SK-N-SH (cell line): ENCODE measurements at regions not wholly inside any gene's neighbourhood (a gene's known extent, or its start where the extent isn't known, plus 50 kb on each side); places are given as distances from the start of the nearest gene placed in this dataset.
"Not testable (repeated sequence)": the region's sequence is repeated elsewhere in the genome, so short reads cannot be mapped to it uniquely, and the experiment has no call there.

ENCODE experiments used
- CTCF ChIA-PET: fragments of 300-600, 350-600 bp; formaldehyde crosslinking; extraction: SDS; loops from one replicate; lab custom pipeline; 2021; lab: Yijun Ruan, JAX
- POLR2A ChIA-PET: fragments of 350-600 bp; sonication (Branson Sonifier 250); formaldehyde crosslinking; extraction: SDS; loops from one replicate; lab custom pipeline; 2020; ENCODE audit warnings: antibody characterized with exemption, inconsistent platforms; lab: Yijun Ruan, JAX
- DNase-seq: peaks from one replicate; pipeline ENCODE4 v3.0.0; 2012
- H2AFZ ChIP-seq: fragments of 200-600 bp; sonication (generic); 2 replicates; pipeline ENCODE4 v1.8.1; 2016; ENCODE audit warnings: antibody characterized with exemption, mild to moderate bottlenecking, low read depth
- H3F3A ChIP-seq: fragments of 200-600 bp; sonication (generic); replicated peaks from 2 replicates; pipeline ENCODE3; 2016; ENCODE audit warnings: antibody characterized with exemption, mild to moderate bottlenecking; ENCODE audit not compliant: insufficient read depth
- H3K27ac ChIP-seq, 2 experiments: fragments of 200-500 bp in 1 of 2; fragments of 200-600 bp in 1 of 2; sonication (Bioruptor generic) in 1 of 2; sonication (generic), shearing (Covaris generic) in 1 of 2; 2 replicates each; pipeline versions ENCODE4 v1.5.1 to v1.6.1; 2014 to 2016; ENCODE audit warnings: low read depth in 2 of 2, inconsistent platforms in 1 of 2, low read length in 1 of 2, mild to moderate bottlenecking in 1 of 2, mixed read lengths in 1 of 2
- H3K27me3 ChIP-seq: fragments of 200-600 bp; sonication (generic), shearing (Covaris generic); 2 replicates; pipeline ENCODE4 v1.6.1; 2016; ENCODE audit warnings: mixed run types; ENCODE audit not compliant: insufficient read depth
- H3K36me3 ChIP-seq, 2 experiments: fragments of 200-500 bp in 1 of 2; fragments of 200-600 bp in 1 of 2; sonication (Bioruptor generic) in 1 of 2; sonication (generic) in 1 of 2; replicated peaks in 1 of 2; 2 replicates each; pipeline versions ENCODE3 to v1.5.1; 2014 to 2016; ENCODE audit warnings: low read length in 1 of 2, mild to moderate bottlenecking in 1 of 2; ENCODE audit not compliant: insufficient read depth in 2 of 2, control insufficient read depth in 1 of 2
- H3K4me1 ChIP-seq, 2 experiments: fragments of 200-500 bp in 1 of 2; fragments of 200-600 bp in 1 of 2; sonication (Bioruptor generic) in 1 of 2; sonication (generic), shearing (Covaris generic) in 1 of 2; 2 replicates each; pipeline versions ENCODE4 v1.5.1 to v1.6.1; 2014 to 2016; ENCODE audit warnings: low read depth in 1 of 2, low read length in 1 of 2, mixed run types in 1 of 2; ENCODE audit not compliant: insufficient read depth in 2 of 2, control insufficient read depth in 1 of 2
- H3K4me2 ChIP-seq: fragments of 200-600 bp; sonication (generic), shearing (Covaris generic); 2 replicates; pipeline ENCODE4 v1.6.1; 2017; ENCODE audit warnings: mixed run types
- H3K4me3 ChIP-seq, 2 experiments: fragments of 200-500 bp in 1 of 2; fragments of 200-600 bp in 1 of 2; sonication (Bioruptor generic) in 1 of 2; sonication (generic), shearing (Covaris generic) in 1 of 2; 2 replicates each; pipeline versions ENCODE4 v1.5.1 to v1.8.1; 2014 to 2016; ENCODE audit warnings: low read depth in 2 of 2, inconsistent platforms in 1 of 2, low read length in 1 of 2, mild to moderate bottlenecking in 1 of 2, mixed read lengths in 1 of 2, moderate library complexity in 1 of 2
- H3K79me2 ChIP-seq: fragments of 200-600 bp; sonication (generic); 2 replicates; pipeline ENCODE4 v1.8.1; 2017; ENCODE audit warnings: mild to moderate bottlenecking; ENCODE audit not compliant: insufficient read depth
- H3K9ac ChIP-seq: fragments of 200-600 bp; sonication (generic); 2 replicates; pipeline ENCODE4 v1.6.1; 2017; ENCODE audit warnings: mixed run types
- H3K9me2 ChIP-seq: fragments of 200-600 bp; sonication (generic); 2 replicates; pipeline ENCODE4 v1.6.1; 2017; ENCODE audit warnings: mixed run types
- H3K9me3 ChIP-seq: fragments of 200-600 bp; sonication (generic); 2 replicates; pipeline ENCODE4 v1.6.1; 2017; ENCODE audit warnings: mixed run types, mild to moderate bottlenecking, moderate library complexity
- H4K20me1 ChIP-seq: fragments of 200-600 bp; sonication (generic); 2 replicates; pipeline ENCODE4 v1.6.1; 2017; ENCODE audit warnings: mild to moderate bottlenecking, mixed run types; ENCODE audit not compliant: insufficient read depth
- CHD2 ChIP-seq: fragments of 150-350 bp; IDR thresholded peaks from 2 replicates; pipeline ENCODE4 v1.6.1; 2018; ENCODE audit warnings: low read length; ENCODE audit not compliant: partially characterized antibody
- EZH2phosphoT487 ChIP-seq: fragments of 200-600 bp; sonication (generic); IDR thresholded peaks from 2 replicates; pipeline ENCODE4 v1.6.1; 2017; ENCODE audit warnings: low read depth, mixed run types, mild to moderate bottlenecking, antibody characterized with exemption, moderate library complexity, borderline replicate concordance
- FOSL2 ChIP-seq: IDR thresholded peaks from 2 replicates; pipeline ENCODE4 v1.4.0; 2012; ENCODE audit warnings: low read depth, mild to moderate bottlenecking, moderate library complexity, borderline replicate concordance
- FOXM1 ChIP-seq: IDR thresholded peaks from 2 replicates; pipeline ENCODE4 v1.4.0; 2012; ENCODE audit warnings: low read depth, mild to moderate bottlenecking
- MEF2A ChIP-seq: IDR thresholded peaks from 2 replicates; pipeline ENCODE4 v1.4.0; 2012; ENCODE audit warnings: low read depth, borderline replicate concordance
- RAD21 ChIP-seq: IDR thresholded peaks from 2 replicates; pipeline ENCODE4 v1.6.1; 2012; ENCODE audit warnings: mild to moderate bottlenecking, low read length
- RXRA ChIP-seq: IDR thresholded peaks from 2 replicates; pipeline ENCODE4 v1.4.0; 2012; ENCODE audit warnings: low read depth, mild to moderate bottlenecking, borderline replicate concordance
- WGBS: methylation state at CpG from one replicate; pipeline ENCODE4 v1.1.6; 2017; ENCODE audit warnings: low lambda C conversion rate; 5-methylcytosine and 5-hydroxymethylcytosine counted together
- TF ChIP-seq, protein P1 (sequence below): IDR thresholded peaks from 2 replicates; pipeline ENCODE4 v1.4.0; 2012; ENCODE audit warnings: low read depth
- TF ChIP-seq, protein P2 (sequence below): IDR thresholded peaks from 2 replicates; pipeline ENCODE4 v1.4.0; 2012; ENCODE audit warnings: low read depth, borderline replicate concordance
- TF ChIP-seq, protein P3 (sequence below): fragments of 150-350 bp; IDR thresholded peaks from 2 replicates; pipeline ENCODE4 v1.6.1; 2017; ENCODE audit warnings: antibody characterized with exemption, low read length, low read depth, borderline replicate concordance

DNA sequence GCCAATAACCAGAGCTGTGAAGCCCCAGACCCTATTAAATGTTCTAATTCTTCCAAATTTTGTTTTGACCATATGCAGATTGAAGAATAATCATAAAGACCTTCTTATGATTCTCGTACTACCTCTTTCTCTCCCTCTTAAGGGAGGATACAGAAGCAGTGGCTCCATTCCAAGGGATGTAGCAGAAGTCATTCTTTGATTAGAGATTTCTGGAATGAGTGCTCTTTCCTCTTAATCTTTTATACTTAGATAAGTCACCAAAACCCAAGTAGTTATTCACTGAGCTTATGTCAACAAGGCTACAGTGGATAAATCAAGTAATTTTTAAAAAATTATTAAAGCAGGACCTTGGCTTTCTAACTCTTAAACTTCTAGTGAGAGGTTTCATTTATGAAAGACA lies 266.0 kb upstream of the STXBP5 start:
- Histone ChIP-seq H4K20me1 (no peaks in the 10 kb centered on the region), H3K79me2 (no peaks in the 10 kb centered on the region), H3K27ac (no peak overlapping the region), H3K4me1 (no peaks in the 10 kb centered on the region), H3K27me3 (no peaks in the 10 kb centered on the region), H3K36me3 (no peaks in the 10 kb centered on the region), H3K4me2 (no peak overlapping the region)
- TF ChIP-seq, protein P1, sequence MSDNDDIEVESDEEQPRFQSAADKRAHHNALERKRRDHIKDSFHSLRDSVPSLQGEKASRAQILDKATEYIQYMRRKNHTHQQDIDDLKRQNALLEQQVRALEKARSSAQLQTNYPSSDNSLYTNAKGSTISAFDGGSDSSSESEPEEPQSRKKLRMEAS, result no peak
- TF ChIP-seq, all 33 proteins: peak for 0
- no peak overlapping the region for H2AFZ ChIP-seq
- no peak overlapping the region for H3K4me3 ChIP-seq
- ChIA-PET CTCF (interaction anchor here (1.0 kb wide), 1 partner anchor 230 kb away, joined by 3 read pairs; no protein-coding TSS in a partner anchor), POLR2A (no interaction called here)
- 68% methylated on average over 1 of the region's 1 CpG for WGBS
- no peaks in the 10 kb centered on the region for H3K9me3 ChIP-seq
- no peaks in the 10 kb centered on the region for H3K9me2 ChIP-seq
- H3F3A ChIP-seq, result no peaks in the 10 kb centered on the region
- DNase-seq, result no peak
- no peak overlapping the region for H3K9ac ChIP-seq

DNA sequence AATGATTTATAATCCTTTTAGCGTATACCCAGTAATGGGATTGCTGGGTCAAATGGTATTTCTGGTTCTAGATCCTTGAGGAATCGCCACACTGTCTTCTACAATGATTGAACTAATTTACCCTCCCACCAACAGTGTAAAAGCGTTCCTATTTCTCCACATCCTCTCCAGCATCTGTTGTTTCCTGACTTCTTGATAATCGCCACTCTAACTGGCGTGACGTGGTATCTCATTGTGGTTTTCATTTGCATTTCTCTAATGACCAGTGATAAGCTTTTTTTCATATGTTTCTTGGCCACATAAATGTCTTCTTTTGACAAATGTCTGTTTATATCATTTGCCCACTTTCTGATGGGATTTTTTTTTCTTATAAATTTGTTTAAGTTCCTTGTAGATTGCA lies 264.8 kb upstream of the STXBP5 start:
- H3K36me3 ChIP-seq, H2AFZ ChIP-seq, H3K9me3 ChIP-seq, POLR2A ChIA-PET, H4K20me1 ChIP-seq, DNase-seq, CTCF ChIA-PET, H3K4me3 ChIP-seq, H3K27me3 ChIP-seq, H3K4me2 ChIP-seq, H3K79me2 ChIP-seq, H3K9ac ChIP-seq, H3K4me1 ChIP-seq, H3K27ac ChIP-seq, H3F3A ChIP-seq, H3K9me2 ChIP-seq: not testable (repeated sequence)
- WGBS, result 91% methylated on average over 6 of the region's 6 CpGs

DNA sequence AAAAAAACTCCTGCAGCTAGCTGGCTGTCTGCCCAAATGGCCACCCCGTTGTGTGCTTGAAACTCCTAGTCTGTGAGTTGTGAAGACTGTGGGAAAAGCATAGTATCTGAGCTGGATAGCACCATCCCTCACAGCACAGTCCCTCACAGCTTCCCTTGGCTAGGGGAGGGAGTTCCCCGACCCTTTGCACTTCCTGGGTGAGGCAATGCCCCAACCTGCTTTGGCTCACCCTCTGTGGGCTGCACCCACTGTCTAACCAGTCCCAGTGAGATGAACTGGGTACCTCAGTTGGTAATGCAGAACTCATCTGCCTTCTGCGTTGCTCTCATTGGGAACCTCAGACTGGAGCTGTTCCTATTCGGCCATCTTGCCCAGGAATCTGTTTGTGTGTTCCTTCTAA lies 260.6 kb upstream of the STXBP5 start:
- H4K20me1 ChIP-seq, result no peaks in the 10 kb centered on the region
- no peaks in the 10 kb centered on the region for H3K36me3 ChIP-seq
- TF ChIP-seq, protein P1, result no peak
- no peak for TF ChIP-seq MEF2A
- no peak for TF ChIP-seq RAD21
- no peak for TF ChIP-seq EZH2phosphoT487
- TF ChIP-seq, protein P2, sequence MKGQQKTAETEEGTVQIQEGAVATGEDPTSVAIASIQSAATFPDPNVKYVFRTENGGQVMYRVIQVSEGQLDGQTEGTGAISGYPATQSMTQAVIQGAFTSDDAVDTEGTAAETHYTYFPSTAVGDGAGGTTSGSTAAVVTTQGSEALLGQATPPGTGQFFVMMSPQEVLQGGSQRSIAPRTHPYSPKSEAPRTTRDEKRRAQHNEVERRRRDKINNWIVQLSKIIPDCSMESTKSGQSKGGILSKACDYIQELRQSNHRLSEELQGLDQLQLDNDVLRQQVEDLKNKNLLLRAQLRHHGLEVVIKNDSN, result no peak
- TF ChIP-seq RXRA, result no peak
- TF ChIP-seq, protein P3, sequence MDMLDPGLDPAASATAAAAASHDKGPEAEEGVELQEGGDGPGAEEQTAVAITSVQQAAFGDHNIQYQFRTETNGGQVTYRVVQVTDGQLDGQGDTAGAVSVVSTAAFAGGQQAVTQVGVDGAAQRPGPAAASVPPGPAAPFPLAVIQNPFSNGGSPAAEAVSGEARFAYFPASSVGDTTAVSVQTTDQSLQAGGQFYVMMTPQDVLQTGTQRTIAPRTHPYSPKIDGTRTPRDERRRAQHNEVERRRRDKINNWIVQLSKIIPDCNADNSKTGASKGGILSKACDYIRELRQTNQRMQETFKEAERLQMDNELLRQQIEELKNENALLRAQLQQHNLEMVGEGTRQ, result no peak
- no peak for TF ChIP-seq FOXM1
- TF ChIP-seq FOSL2, result no peak
- no peak for TF ChIP-seq CHD2
- no peaks in the 10 kb centered on the region for H3K79me2 ChIP-seq
- H3K9ac ChIP-seq, result no peak overlapping the region
- no peak for DNase-seq
- ChIA-PET CTCF (no interaction called here), POLR2A (no interaction called here)
- H3K9me3 ChIP-seq, result no peaks in the 10 kb centered on the region
- no peaks in the 10 kb centered on the region for H3F3A ChIP-seq
- H3K27ac ChIP-seq, result no peak overlapping the region
- no peak overlapping the region for H3K4me3 ChIP-seq
- H3K27me3 ChIP-seq, result no peaks in the 10 kb centered on the region
- H3K4me2 ChIP-seq, result no peak overlapping the region
- H2AFZ ChIP-seq, result no peak overlapping the region
- WGBS, result 41% methylated on average over 2 of the region's 4 CpGs
- no peaks in the 10 kb centered on the region for H3K4me1 ChIP-seq
- H3K9me2 ChIP-seq, result no peaks in the 10 kb centered on the region
